Adrenal gland (tissue), 9 donors: ENCODE measurements at regions not wholly inside any gene's neighbourhood (a gene's known extent, or its start where the extent isn't known, plus 50 kb on each side); places are given as distances from the start of the nearest gene placed in this dataset.

Experiments used
- DNase-seq, 7 donors: peaks; one replicate each; pipeline ENCODE4 v3.0.0-alpha.2; 2019 to 2020
- H3K27ac ChIP-seq, 5 donors: fragments of 200-600 bp; sonication (generic) in 4 of 5; 1 replicate in 3 of 5; 2 replicates in 2 of 5; pipeline versions ENCODE4 v1.5.1 to v1.8.0; 2016 to 2020; ENCODE audit warnings: mild to moderate bottlenecking in 1 of 5
- H3K27me3 ChIP-seq: fragments of 200-600 bp; 2 replicates; pipeline ENCODE4 v1.8.0; 2021
- H3K36me3 ChIP-seq, 2 donors: fragments of 200-600 bp; replicated peaks in 1 of 2; 1 replicate in 1 of 2; 2 replicates in 1 of 2; pipeline versions ENCODE4 v1.5.1 to v1.8.0; 2018 to 2022
- H3K4me1 ChIP-seq, 2 donors: fragments of 200-600 bp; replicated peaks in 1 of 2; 1 replicate in 1 of 2; 2 replicates in 1 of 2; pipeline versions ENCODE4 v1.5.1 to v1.8.0; 2018 to 2021
- H3K4me3 ChIP-seq, 4 donors: fragments of 200-600 bp; sonication (generic) in 3 of 4; one replicate each; pipeline ENCODE4 v1.5.1; 2016 to 2018
- H3K9me3 ChIP-seq, 3 donors: fragments of 200-600 bp; sonication (generic) in 1 of 3; replicated peaks in 1 of 3; 1 replicate in 2 of 3; 2 replicates in 1 of 3; pipeline versions ENCODE4 v1.5.1 to v1.8.0; 2016 to 2021
- POLR2A ChIP-seq, 2 donors: fragments of 450-650 bp; IDR thresholded peaks; one replicate each; pipeline ENCODE4 v1.6.1; 2017; ENCODE audit warnings: antibody characterized with exemption in 2 of 2, mild to moderate bottlenecking in 2 of 2, moderate library complexity in 1 of 2
- WGBS, 4 donors: extraction: QIAGEN DNeasy Blood & Tissue Kit in 2 of 4; methylation state at CpG; one replicate each; pipeline versions ENCODE4 v1.1.5 to v1.1.7; 2013 to 2017; 5-methylcytosine and 5-hydroxymethylcytosine counted together
- intact Hi-C, 2 donors: fragments of 100-400 bp; cut with DNase I; formaldehyde crosslinking; loops; one replicate each; pipeline versions ENCODE4 v1.14.1 to v1.15.0; 2022 to 2023
- TF ChIP-seq, protein P1 (sequence below), 6 experiments: fragments of 450-650 bp in 4 of 6; fragments of 200-600 bp in 2 of 6; sonication (generic) in 1 of 6; IDR thresholded peaks; 1 replicate in 5 of 6; 2 replicates in 1 of 6; pipeline versions ENCODE4 v1.5.1 to v1.8.0; 2016 to 2021; ENCODE audit warnings: antibody characterized with exemption in 6 of 6, mild to moderate bottlenecking in 2 of 6, moderate library complexity in 1 of 6
- donor health status: healthy with polysubstance abuse.
- donor health status: Bipolar disorder and iron deficiency.
- donor health status: DM: yes; HTN: yes; CAD: no.
- donor health status: DM: no; HTN: no; CAD: no.
- donor health status: DM: no; HTN: no; CAD: no.

DNA sequence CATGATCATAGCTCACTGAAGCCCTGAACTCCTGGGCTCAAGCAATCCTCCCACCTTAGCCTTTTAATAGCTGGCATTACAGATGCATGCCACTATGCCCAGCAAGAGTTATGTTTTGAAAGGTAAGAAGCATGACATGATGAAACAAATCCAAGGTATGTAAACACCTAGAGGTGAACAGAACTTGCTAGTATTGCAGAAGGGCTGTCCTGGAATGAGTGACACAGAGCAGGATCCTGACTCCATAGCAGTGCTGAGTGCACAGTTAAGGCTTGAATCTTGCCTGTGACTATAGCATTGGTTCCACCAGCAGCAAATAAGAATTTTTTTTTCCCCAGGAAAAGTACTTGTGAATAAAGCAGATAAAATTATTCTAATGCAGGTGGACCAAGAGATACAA is 309.5 kb downstream of the PIK3C3 start:
- Histone ChIP-seq H3K9me3 (no peaks in the 10 kb centered on the region), H3K27ac (no peak overlapping the region), H3K36me3 (no peaks in the 10 kb centered on the region), H3K27me3 (no peaks in the 10 kb centered on the region), H3K4me3 (no peak overlapping the region), H3K4me1 (no peaks in the 10 kb centered on the region)
- DNase-seq = no peak
- intact Hi-C loops = no loop called here
- TF ChIP-seq, protein P1, sequence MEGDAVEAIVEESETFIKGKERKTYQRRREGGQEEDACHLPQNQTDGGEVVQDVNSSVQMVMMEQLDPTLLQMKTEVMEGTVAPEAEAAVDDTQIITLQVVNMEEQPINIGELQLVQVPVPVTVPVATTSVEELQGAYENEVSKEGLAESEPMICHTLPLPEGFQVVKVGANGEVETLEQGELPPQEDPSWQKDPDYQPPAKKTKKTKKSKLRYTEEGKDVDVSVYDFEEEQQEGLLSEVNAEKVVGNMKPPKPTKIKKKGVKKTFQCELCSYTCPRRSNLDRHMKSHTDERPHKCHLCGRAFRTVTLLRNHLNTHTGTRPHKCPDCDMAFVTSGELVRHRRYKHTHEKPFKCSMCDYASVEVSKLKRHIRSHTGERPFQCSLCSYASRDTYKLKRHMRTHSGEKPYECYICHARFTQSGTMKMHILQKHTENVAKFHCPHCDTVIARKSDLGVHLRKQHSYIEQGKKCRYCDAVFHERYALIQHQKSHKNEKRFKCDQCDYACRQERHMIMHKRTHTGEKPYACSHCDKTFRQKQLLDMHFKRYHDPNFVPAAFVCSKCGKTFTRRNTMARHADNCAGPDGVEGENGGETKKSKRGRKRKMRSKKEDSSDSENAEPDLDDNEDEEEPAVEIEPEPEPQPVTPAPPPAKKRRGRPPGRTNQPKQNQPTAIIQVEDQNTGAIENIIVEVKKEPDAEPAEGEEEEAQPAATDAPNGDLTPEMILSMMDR (IDR thresholded peaks at IDR 0.05) = no peak
- TF ChIP-seq POLR2A (IDR thresholded peaks at IDR 0.05) = no peak

DNA sequence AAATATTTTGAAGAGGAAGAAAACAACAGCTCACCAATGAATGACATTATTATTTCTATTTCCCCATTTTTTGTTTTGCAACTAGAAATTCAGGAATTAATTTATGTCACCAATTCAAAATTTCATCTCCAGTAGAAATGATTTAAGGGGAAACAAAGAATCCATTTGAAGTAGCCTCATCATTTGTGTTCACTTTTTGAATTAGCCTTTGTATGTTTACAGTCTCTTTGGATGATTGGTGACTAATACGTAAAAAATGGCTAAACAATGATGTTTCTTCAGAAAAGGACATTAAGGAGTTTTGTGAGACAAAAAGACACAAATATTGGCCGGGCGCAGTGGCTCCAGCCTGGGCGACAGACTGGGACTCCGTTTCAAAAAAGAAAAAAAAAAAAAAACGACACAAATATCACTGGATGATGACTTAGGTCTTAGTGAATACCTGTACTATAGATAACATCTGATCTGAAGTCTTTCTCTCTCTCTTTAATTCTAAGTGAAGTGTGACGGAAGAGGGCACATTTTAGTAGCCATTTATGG is 313.2 kb downstream of the PIK3C3 start:
- intact Hi-C loops = no loop called here
- no peaks in the 10 kb centered on the region for H3K36me3 ChIP-seq
- 62 to 73% (median 67%) methylated on average over 7 of the region's 7 CpGs for WGBS, 4 donors
- no peaks in the 10 kb centered on the region for H3K27me3 ChIP-seq
- no peaks in the 10 kb centered on the region for H3K4me1 ChIP-seq
- H3K27ac ChIP-seq = no peak overlapping the region
- H3K4me3 ChIP-seq = no peak overlapping the region
- H3K9me3 ChIP-seq = no peaks in the 10 kb centered on the region
- no peak for DNase-seq
- no peak for TF ChIP-seq POLR2A (IDR thresholded peaks at IDR 0.05)
- TF ChIP-seq, protein P1 (IDR thresholded peaks at IDR 0.05) = no peak

DNA sequence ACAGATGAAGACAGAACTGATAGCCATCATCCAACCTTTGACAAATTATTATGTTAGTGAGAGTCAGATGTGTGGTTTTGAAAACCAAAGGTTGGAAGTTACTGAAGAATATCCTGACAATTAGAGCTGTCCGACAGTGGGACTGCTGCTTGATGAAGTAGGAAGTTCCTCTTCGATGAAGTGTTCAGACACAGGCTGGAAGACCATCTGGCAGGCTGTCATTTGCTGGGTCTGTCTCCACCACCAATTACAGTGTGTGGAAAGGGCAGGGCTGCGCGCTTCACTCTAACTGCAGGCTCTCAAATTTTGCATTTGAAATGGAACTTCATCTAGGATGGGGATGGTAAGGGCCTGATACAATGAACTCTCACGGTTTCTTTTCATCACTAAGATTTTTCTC is 313.8 kb downstream of the PIK3C3 start:
- H3K27me3 ChIP-seq = no peaks in the 10 kb centered on the region
- TF ChIP-seq, protein P1 (IDR thresholded peaks at IDR 0.05) = no peak
- TF ChIP-seq POLR2A (IDR thresholded peaks at IDR 0.05) = no peak
- intact Hi-C loops = no loop called here
- H3K4me3 ChIP-seq = no peak overlapping the region
- H3K27ac ChIP-seq = no peak overlapping the region
- no peaks in the 10 kb centered on the region for H3K9me3 ChIP-seq
- WGBS, 4 donors = 41 to 63% (median 60%) methylated on average over 5 of the region's 5 CpGs
- DNase-seq = no peak
- no peaks in the 10 kb centered on the region for H3K36me3 ChIP-seq
- no peaks in the 10 kb centered on the region for H3K4me1 ChIP-seq

DNA sequence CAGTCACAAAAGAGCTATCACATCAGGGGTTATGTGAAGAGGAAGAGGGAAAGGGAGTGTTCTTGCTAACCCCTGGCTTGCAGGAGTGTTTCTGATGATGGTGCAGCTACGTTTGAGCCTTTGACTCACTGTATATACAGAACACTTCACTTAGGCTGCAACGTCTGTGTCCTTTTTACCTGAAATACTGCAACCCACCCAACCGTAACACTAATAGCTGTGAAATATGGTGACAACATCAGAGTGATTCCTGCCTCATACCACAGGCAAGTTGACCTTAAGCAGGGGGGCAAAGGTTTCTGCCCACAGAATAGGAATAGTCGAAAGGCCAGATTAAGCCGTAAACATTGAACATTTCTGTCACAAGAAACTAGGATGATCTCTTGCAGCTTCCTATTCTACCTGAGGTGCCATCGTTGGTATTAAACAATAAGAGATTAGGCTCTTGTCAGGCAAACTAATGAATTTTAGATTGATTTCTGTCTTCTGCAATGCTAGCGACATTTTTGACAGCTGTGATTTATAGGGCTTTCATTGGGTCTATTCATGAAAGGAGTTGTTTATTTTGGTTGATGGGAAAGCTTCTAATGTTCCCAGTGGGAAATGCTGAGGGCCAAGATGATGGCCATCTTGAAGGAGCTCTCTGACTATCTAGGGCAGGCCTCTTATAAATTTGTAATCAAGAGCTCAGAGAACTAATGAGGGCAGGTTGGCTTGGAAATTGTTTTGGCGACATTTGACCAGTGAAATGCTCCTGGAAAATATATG is 316.8 kb downstream of the PIK3C3 start:
- H3K36me3 ChIP-seq = no peaks in the 10 kb centered on the region
- H3K27me3 ChIP-seq = no peaks in the 10 kb centered on the region
- H3K9me3 ChIP-seq = no peaks in the 10 kb centered on the region
- TF ChIP-seq, protein P1 (IDR thresholded peaks at IDR 0.05) = no peak
- no peak for TF ChIP-seq POLR2A (IDR thresholded peaks at IDR 0.05)
- DNase-seq = no peak
- WGBS, 4 donors = 64 to 70% (median 67%) methylated on average over 8 of the region's 8 CpGs
- H3K27ac ChIP-seq = no peak overlapping the region
- H3K4me3 ChIP-seq = no peak overlapping the region
- peaks cover 0 to 11% of the 10 kb centered on the region in 2 donors for H3K4me1 ChIP-seq
- intact Hi-C loops = no loop called here
